Heart left ventricle (tissue), 13 donors: ENCODE measurements at regions not wholly inside any gene's neighbourhood (a gene's known extent, or its start where the extent isn't known, plus 50 kb on each side); places are given as distances from the start of the nearest gene placed in this dataset.

Source experiments
- CTCF ChIP-seq, 12 donors: fragments of 200-600 bp; sonication (generic) in 4 of 12; IDR thresholded peaks; one replicate each; pipeline versions ENCODE4 v1.5.0 to v1.8.0; 2018 to 2022; ENCODE audit warnings: antibody characterized with exemption in 12 of 12, mild to moderate bottlenecking in 5 of 12
- POLR2A ChIP-seq, 2 donors: fragments of 450-650 bp; IDR thresholded peaks; one replicate each; pipeline ENCODE4 v1.6.1; 2017; ENCODE audit warnings: antibody characterized with exemption in 2 of 2, mild to moderate bottlenecking in 2 of 2, moderate library complexity in 2 of 2
- donor health status: ischemic (EF 13 %, LVEDD 7.1; RV severe dilation, severe dysfunction).
- donor health status: DM: no; HTN: yes; CAD: no.
- donor health status: DM: no; HTN: no; CAD: no.
- donor health status: ischemic (EF 25% LVEDD 6.9; RV normal size, moderate dysfunction).
- donor health status: ischemic (EF 25% LVEDD 5.7; RV mildly dilated, moderate dysfunction).
- donor health status: ischemic (EF 35%, LVEDD 5.7; RV mildly dilated, moderate dysfunction).
- donor health status: nonischemic (EF 11% LVEDD 7.7; RV severe dilation, severe dysfunction).
- donor health status: DM: yes; HTN: yes; CAD: no.
- donor health status: PGD.
- donor health status: ischemic (EF 29% LVEDD 5.4; RV normal size, mild dysfunction).
- donor health status: nonischemic (EF 23%, LVEDD 6.1; RV moderate dilation, normal function).

GRCh38 chr5:68375540-68375939 is 160.0 kb downstream of the PIK3R1 start:
- TF ChIP-seq CTCF (IDR thresholded peaks at IDR 0.05) = no peak
- TF ChIP-seq POLR2A (IDR thresholded peaks at IDR 0.05) = no peak
